IMR-90 (cell line): ENCODE measurements at regions not wholly inside any gene's neighbourhood (a gene's known extent, or its start where the extent isn't known, plus 50 kb on each side); places are given as distances from the start of the nearest gene placed in this dataset.

Experiments
- ATAC-seq: fragments of 200-7000 bp; cut with Tn5 transposase; 2 replicates; pipeline ENCODE4 v1.9.1; 2020; ENCODE audit warnings: low read depth, mild to moderate bottlenecking, moderate library complexity
- BruUV-seq: library from RNA; stranded (reverse); fragments of 400-500 nt; replicated peaks from 2 replicates; lab custom pipeline; 2021; lab: Mats Ljungman, UMichigan
- CTCF ChIA-PET: fragments of 300-600 bp; formaldehyde crosslinking; extraction: SDS; loops from one replicate; lab custom pipeline; 2021; ENCODE audit warnings: antibody characterized with exemption; lab: Yijun Ruan, JAX
- POLR2A ChIA-PET: fragments of 300-600 bp; sonication (Branson Sonifier 250); formaldehyde crosslinking; loops from one replicate; lab custom pipeline; 2022; ENCODE audit warnings: antibody characterized with exemption; ENCODE audit not compliant: unreplicated experiment; lab: Charles Lee
- DNase-seq: peaks from one replicate; pipeline ENCODE4 v3.0.0; 2013
- H2AFZ ChIP-seq: replicated peaks from 2 replicates; pipeline ENCODE3; 2013; ENCODE audit warnings: low read length, mild to moderate bottlenecking; ENCODE audit not compliant: poor library complexity
- H2AK5ac ChIP-seq: 2 replicates; pipeline ENCODE4 v1.6.1; 2013; ENCODE audit warnings: low read depth, low read length, inconsistent platforms
- H2AK9ac ChIP-seq: replicated peaks from 2 replicates; pipeline ENCODE3; 2013; ENCODE audit warnings: mild to moderate bottlenecking, low read depth, low read length, moderate library complexity; ENCODE audit not compliant: poor library complexity
- H2BK120ac ChIP-seq: 2 replicates; pipeline ENCODE4 v1.6.1; 2013; ENCODE audit warnings: low read depth, low read length, inconsistent platforms
- H2BK15ac ChIP-seq: 3 replicates; pipeline ENCODE4 v1.6.1; 2013; ENCODE audit warnings: low read depth, low read length, inconsistent platforms
- H2BK20ac ChIP-seq: 2 replicates; pipeline ENCODE4 v1.6.1; 2013; ENCODE audit warnings: low read depth, mild to moderate bottlenecking, inconsistent platforms, low read length, moderate library complexity
- H2BK5ac ChIP-seq: 2 replicates; pipeline ENCODE4 v1.6.1; 2013; ENCODE audit warnings: mild to moderate bottlenecking, low read depth, low read length, inconsistent platforms; ENCODE audit not compliant: poor library complexity, severe bottlenecking
- H3K14ac ChIP-seq: replicated peaks from 2 replicates; pipeline ENCODE4 v1.6.1; 2013; ENCODE audit warnings: low read depth, low read length, inconsistent platforms
- H3K18ac ChIP-seq: 2 replicates; pipeline ENCODE4 v1.6.1; 2013; ENCODE audit warnings: low read depth, low read length, control low read depth
- H3K23ac ChIP-seq: 2 replicates; pipeline ENCODE4 v1.6.1; 2013; ENCODE audit warnings: low read depth, low read length, inconsistent platforms
- H3K27ac ChIP-seq: 2 replicates; pipeline ENCODE4 v1.5.1; 2013; ENCODE audit warnings: mild to moderate bottlenecking, control low read depth, low read length; ENCODE audit not compliant: insufficient read depth
- H3K27me3 ChIP-seq: 2 replicates; pipeline ENCODE4 v1.6.1; 2013; ENCODE audit warnings: low read length; ENCODE audit not compliant: control insufficient read depth, insufficient read depth
- H3K36me3 ChIP-seq: 2 replicates; pipeline ENCODE4 v1.6.1; 2013; ENCODE audit warnings: low read length, mixed read lengths; ENCODE audit not compliant: control insufficient read depth, insufficient read depth
- H3K4ac ChIP-seq: 2 replicates; pipeline ENCODE4 v1.6.1; 2013; ENCODE audit warnings: low read depth, low read length, inconsistent platforms
- H3K4me1 ChIP-seq: 2 replicates; pipeline ENCODE4 v1.6.1; 2013; ENCODE audit warnings: low read length, mixed read lengths; ENCODE audit not compliant: control insufficient read depth, insufficient read depth
- H3K4me2 ChIP-seq: 2 replicates; pipeline ENCODE4 v1.6.1; 2013; ENCODE audit warnings: low read depth, mild to moderate bottlenecking, control low read depth, low read length, moderate library complexity
- H3K4me3 ChIP-seq: 2 replicates; pipeline ENCODE4 v1.5.1; 2013; ENCODE audit warnings: low read depth, mild to moderate bottlenecking, control low read depth, low read length, moderate library complexity; ENCODE audit not compliant: insufficient read depth
- H3K56ac ChIP-seq: 2 replicates; pipeline ENCODE4 v1.6.1; 2013; ENCODE audit warnings: low read length, inconsistent platforms; ENCODE audit not compliant: insufficient read depth; ENCODE audit errors: extremely low read depth
- H3K79me1 ChIP-seq, 2 experiments: 2 replicates each; pipeline ENCODE4 v1.6.1; 2013; ENCODE audit warnings: low read length in 2 of 2, inconsistent platforms in 1 of 2, low read depth in 1 of 2
- H3K9ac ChIP-seq: 2 replicates; pipeline ENCODE4 v1.6.1; 2013; ENCODE audit warnings: low read depth, low read length, control low read depth
- H3K9me1 ChIP-seq: 2 replicates; pipeline ENCODE4 v1.6.1; 2013; ENCODE audit warnings: low read length, inconsistent platforms; ENCODE audit not compliant: insufficient read depth
- H3K9me3 ChIP-seq: 2 replicates; pipeline ENCODE4 v1.6.1; 2013; ENCODE audit warnings: low read length; ENCODE audit not compliant: control insufficient read depth, insufficient read depth
- H4K20me1 ChIP-seq: 2 replicates; pipeline ENCODE4 v1.6.1; 2013; ENCODE audit warnings: low read length, inconsistent platforms; ENCODE audit not compliant: insufficient read depth
- H4K5ac ChIP-seq: 2 replicates; pipeline ENCODE4 v1.6.1; 2013; ENCODE audit warnings: mild to moderate bottlenecking, low read depth, low read length, control low read depth
- H4K8ac ChIP-seq, 2 experiments: 2 replicates each; pipeline ENCODE4 v1.6.1; 2013; ENCODE audit warnings: low read depth in 2 of 2, low read length in 2 of 2, control low read depth in 1 of 2, inconsistent platforms in 1 of 2
- H4K91ac ChIP-seq: 2 replicates; pipeline ENCODE4 v1.6.1; 2013; ENCODE audit warnings: low read depth, low read length, inconsistent platforms; ENCODE audit not compliant: insufficient read depth
- SMC3 ChIP-seq: fragments of 150-350 bp; IDR thresholded peaks from 2 replicates; pipeline ENCODE4 v1.6.1; 2016; ENCODE audit warnings: low read depth, mild to moderate bottlenecking, antibody characterized with exemption, low read length, moderate library complexity
- WGBS, 2 experiments: methylation state at CpG; one replicate each; pipeline versions ENCODE4 v1.1.5 to v1.1.7; 2013; ENCODE audit warnings: missing lambda C conversion rate in 2 of 2; ENCODE audit not compliant: insufficient read length in 1 of 2; ENCODE audit errors: extremely low coverage in 2 of 2; 5-methylcytosine and 5-hydroxymethylcytosine counted together
- dilution Hi-C: fragments of 300-500 bp; cut with HindIII; formaldehyde crosslinking; loops from one replicate; pipeline ENCODE4 v1.14.3; 2018; ENCODE audit warnings: low sequenced_read_pairs; ENCODE audit not compliant: unreplicated experiment
- in situ Hi-C: fragments of 300-500 bp; cut with MboI; formaldehyde crosslinking; loops from 3 replicates; pipeline ENCODE4 v1.14.3; 2019; ENCODE audit warnings: low sequenced_read_pairs, inconsistent platforms, mixed read lengths
- intact Hi-C: fragments of 100-400 bp; cut with micrococcal nuclease; formaldehyde crosslinking; loops from 2 replicates; pipeline ENCODE4 v1.10.0; 2022
- TF ChIP-seq, protein P1 (sequence below): fragments of 150-350 bp; IDR thresholded peaks from 2 replicates; pipeline ENCODE4 v1.6.1; 2017; ENCODE audit warnings: mild to moderate bottlenecking, antibody characterized with exemption, low read length, low read depth

DNA sequence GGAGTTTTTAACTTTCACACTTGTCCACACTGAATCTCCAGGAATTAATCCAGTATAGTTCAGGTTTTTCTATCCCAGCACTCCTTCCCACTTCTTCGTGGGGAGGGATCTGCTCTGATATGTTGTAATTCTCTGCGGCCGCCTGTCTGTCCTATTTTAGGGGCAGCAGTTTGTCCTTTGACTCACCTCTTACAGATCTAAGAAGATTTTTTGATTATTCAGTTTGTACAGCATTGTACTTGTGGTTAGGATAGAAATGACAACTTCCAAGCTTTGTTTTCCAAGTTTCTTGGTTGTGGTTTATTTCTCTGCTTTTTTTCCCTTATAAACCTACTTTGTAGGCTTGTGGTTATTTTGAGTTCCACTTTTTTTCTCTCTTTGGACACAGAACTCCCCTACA is 601.7 kb downstream of the SI start:
- in situ Hi-C loops: no loop called here
- no peak overlapping the region for H4K8ac ChIP-seq
- no peaks in the 10 kb centered on the region for H3K79me1 ChIP-seq
- H2BK5ac ChIP-seq: no peak overlapping the region
- intact Hi-C loops: no loop called here
- no peak overlapping the region for H3K9ac ChIP-seq
- H3K36me3 ChIP-seq: no peaks in the 10 kb centered on the region
- H2BK120ac ChIP-seq: no peak overlapping the region
- DNase-seq (no peak), ATAC-seq (no peak)
- H3K23ac ChIP-seq: no peak overlapping the region
- H2AK5ac ChIP-seq: no peak overlapping the region
- no TSS peak for BruUV-seq
- H2BK15ac ChIP-seq: no peak overlapping the region
- CTCF ChIA-PET: no interaction called here
- no peak for TF ChIP-seq SMC3
- TF ChIP-seq, protein P1, sequence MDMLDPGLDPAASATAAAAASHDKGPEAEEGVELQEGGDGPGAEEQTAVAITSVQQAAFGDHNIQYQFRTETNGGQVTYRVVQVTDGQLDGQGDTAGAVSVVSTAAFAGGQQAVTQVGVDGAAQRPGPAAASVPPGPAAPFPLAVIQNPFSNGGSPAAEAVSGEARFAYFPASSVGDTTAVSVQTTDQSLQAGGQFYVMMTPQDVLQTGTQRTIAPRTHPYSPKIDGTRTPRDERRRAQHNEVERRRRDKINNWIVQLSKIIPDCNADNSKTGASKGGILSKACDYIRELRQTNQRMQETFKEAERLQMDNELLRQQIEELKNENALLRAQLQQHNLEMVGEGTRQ: no peak
- peaks cover 13% of the 10 kb centered on the region for H3K9me3 ChIP-seq
- dilution Hi-C loops: no loop called here
- no peak overlapping the region for H3K27ac ChIP-seq
- no peaks in the 10 kb centered on the region for H3K4me1 ChIP-seq
- no peak overlapping the region for H2AFZ ChIP-seq
- no peaks in the 10 kb centered on the region for H4K20me1 ChIP-seq
- POLR2A ChIA-PET: no interaction called here
- no peak overlapping the region for H3K4me2 ChIP-seq
- no peak overlapping the region for H3K18ac ChIP-seq
- no peak overlapping the region for H3K4me3 ChIP-seq
- no peak overlapping the region for H4K5ac ChIP-seq
- H3K27me3 ChIP-seq: no peaks in the 10 kb centered on the region
- H3K9me1 ChIP-seq: no peaks in the 10 kb centered on the region
- H2BK20ac ChIP-seq: no peak overlapping the region
- no peak overlapping the region for H3K14ac ChIP-seq
- no CpG with 5 or more reads among the region's 3 CpGs for WGBS, 2 experiments
- H4K91ac ChIP-seq: no peak overlapping the region
- H3K4ac ChIP-seq: no peak overlapping the region
- H2AK9ac ChIP-seq: no peak overlapping the region
- no peak overlapping the region for H3K56ac ChIP-seq
